IMR-90 (cell line): ENCODE measurements at regions not wholly inside any gene's neighbourhood (a gene's known extent, or its start where the extent isn't known, plus 50 kb on each side); places are given as distances from the start of the nearest gene placed in this dataset.

ENCODE experiments used
- ATAC-seq: fragments of 200-7000 bp; cut with Tn5 transposase; 2 replicates; pipeline ENCODE4 v1.9.1; 2020; ENCODE audit warnings: low read depth, mild to moderate bottlenecking, moderate library complexity
- BruUV-seq: library from RNA; stranded (reverse); fragments of 400-500 nt; replicated peaks from 2 replicates; lab custom pipeline; 2021; lab: Mats Ljungman, UMichigan
- CTCF ChIA-PET: fragments of 300-600 bp; formaldehyde crosslinking; extraction: SDS; loops from one replicate; lab custom pipeline; 2021; ENCODE audit warnings: antibody characterized with exemption; lab: Yijun Ruan, JAX
- POLR2A ChIA-PET: fragments of 300-600 bp; sonication (Branson Sonifier 250); formaldehyde crosslinking; loops from one replicate; lab custom pipeline; 2022; ENCODE audit warnings: antibody characterized with exemption; ENCODE audit not compliant: unreplicated experiment; lab: Charles Lee
- DNase-seq: peaks from one replicate; pipeline ENCODE4 v3.0.0; 2013
- H2AFZ ChIP-seq: replicated peaks from 2 replicates; pipeline ENCODE3; 2013; ENCODE audit warnings: low read length, mild to moderate bottlenecking; ENCODE audit not compliant: poor library complexity
- H2AK5ac ChIP-seq: 2 replicates; pipeline ENCODE4 v1.6.1; 2013; ENCODE audit warnings: low read depth, low read length, inconsistent platforms
- H2AK9ac ChIP-seq: replicated peaks from 2 replicates; pipeline ENCODE3; 2013; ENCODE audit warnings: mild to moderate bottlenecking, low read depth, low read length, moderate library complexity; ENCODE audit not compliant: poor library complexity
- H2BK120ac ChIP-seq: 2 replicates; pipeline ENCODE4 v1.6.1; 2013; ENCODE audit warnings: low read depth, low read length, inconsistent platforms
- H2BK15ac ChIP-seq: 3 replicates; pipeline ENCODE4 v1.6.1; 2013; ENCODE audit warnings: low read depth, low read length, inconsistent platforms
- H2BK20ac ChIP-seq: 2 replicates; pipeline ENCODE4 v1.6.1; 2013; ENCODE audit warnings: low read depth, mild to moderate bottlenecking, inconsistent platforms, low read length, moderate library complexity
- H2BK5ac ChIP-seq: 2 replicates; pipeline ENCODE4 v1.6.1; 2013; ENCODE audit warnings: mild to moderate bottlenecking, low read depth, low read length, inconsistent platforms; ENCODE audit not compliant: poor library complexity, severe bottlenecking
- H3K14ac ChIP-seq: replicated peaks from 2 replicates; pipeline ENCODE4 v1.6.1; 2013; ENCODE audit warnings: low read depth, low read length, inconsistent platforms
- H3K18ac ChIP-seq: 2 replicates; pipeline ENCODE4 v1.6.1; 2013; ENCODE audit warnings: low read depth, low read length, control low read depth
- H3K23ac ChIP-seq: 2 replicates; pipeline ENCODE4 v1.6.1; 2013; ENCODE audit warnings: low read depth, low read length, inconsistent platforms
- H3K27ac ChIP-seq: 2 replicates; pipeline ENCODE4 v1.5.1; 2013; ENCODE audit warnings: mild to moderate bottlenecking, control low read depth, low read length; ENCODE audit not compliant: insufficient read depth
- H3K27me3 ChIP-seq: 2 replicates; pipeline ENCODE4 v1.6.1; 2013; ENCODE audit warnings: low read length; ENCODE audit not compliant: control insufficient read depth, insufficient read depth
- H3K36me3 ChIP-seq: 2 replicates; pipeline ENCODE4 v1.6.1; 2013; ENCODE audit warnings: low read length, mixed read lengths; ENCODE audit not compliant: control insufficient read depth, insufficient read depth
- H3K4ac ChIP-seq: 2 replicates; pipeline ENCODE4 v1.6.1; 2013; ENCODE audit warnings: low read depth, low read length, inconsistent platforms
- H3K4me1 ChIP-seq: 2 replicates; pipeline ENCODE4 v1.6.1; 2013; ENCODE audit warnings: low read length, mixed read lengths; ENCODE audit not compliant: control insufficient read depth, insufficient read depth
- H3K4me2 ChIP-seq: 2 replicates; pipeline ENCODE4 v1.6.1; 2013; ENCODE audit warnings: low read depth, mild to moderate bottlenecking, control low read depth, low read length, moderate library complexity
- H3K4me3 ChIP-seq: 2 replicates; pipeline ENCODE4 v1.5.1; 2013; ENCODE audit warnings: low read depth, mild to moderate bottlenecking, control low read depth, low read length, moderate library complexity; ENCODE audit not compliant: insufficient read depth
- H3K56ac ChIP-seq: 2 replicates; pipeline ENCODE4 v1.6.1; 2013; ENCODE audit warnings: low read length, inconsistent platforms; ENCODE audit not compliant: insufficient read depth; ENCODE audit errors: extremely low read depth
- H3K79me1 ChIP-seq, 2 experiments: 2 replicates each; pipeline ENCODE4 v1.6.1; 2013; ENCODE audit warnings: low read length in 2 of 2, inconsistent platforms in 1 of 2, low read depth in 1 of 2
- H3K9ac ChIP-seq: 2 replicates; pipeline ENCODE4 v1.6.1; 2013; ENCODE audit warnings: low read depth, low read length, control low read depth
- H3K9me1 ChIP-seq: 2 replicates; pipeline ENCODE4 v1.6.1; 2013; ENCODE audit warnings: low read length, inconsistent platforms; ENCODE audit not compliant: insufficient read depth
- H3K9me3 ChIP-seq: 2 replicates; pipeline ENCODE4 v1.6.1; 2013; ENCODE audit warnings: low read length; ENCODE audit not compliant: control insufficient read depth, insufficient read depth
- H4K20me1 ChIP-seq: 2 replicates; pipeline ENCODE4 v1.6.1; 2013; ENCODE audit warnings: low read length, inconsistent platforms; ENCODE audit not compliant: insufficient read depth
- H4K5ac ChIP-seq: 2 replicates; pipeline ENCODE4 v1.6.1; 2013; ENCODE audit warnings: mild to moderate bottlenecking, low read depth, low read length, control low read depth
- H4K8ac ChIP-seq, 2 experiments: 2 replicates each; pipeline ENCODE4 v1.6.1; 2013; ENCODE audit warnings: low read depth in 2 of 2, low read length in 2 of 2, control low read depth in 1 of 2, inconsistent platforms in 1 of 2
- H4K91ac ChIP-seq: 2 replicates; pipeline ENCODE4 v1.6.1; 2013; ENCODE audit warnings: low read depth, low read length, inconsistent platforms; ENCODE audit not compliant: insufficient read depth
- BHLHE40 ChIP-seq: fragments of 150-350 bp; IDR thresholded peaks from 2 replicates; pipeline ENCODE4 v1.6.1; 2016; ENCODE audit warnings: mild to moderate bottlenecking, low read depth, low read length
- CEBPB ChIP-seq: IDR thresholded peaks from 2 replicates; pipeline ENCODE4 v1.6.1; 2012; ENCODE audit warnings: low read depth, low read length, improper control_type of control experiment
- CHD1 ChIP-seq: IDR thresholded peaks from 2 replicates; pipeline ENCODE4 v1.6.1; 2012; ENCODE audit warnings: low read depth, low read length, improper control_type of control experiment
- CTCF ChIP-seq: conservative IDR thresholded peaks from 2 replicates; pipeline ENCODE4 v1.5.1; 2012; ENCODE audit warnings: mild to moderate bottlenecking, low read depth, low read length, improper control_type of control experiment
- ELK1 ChIP-seq: fragments of 150-350 bp; IDR thresholded peaks from 2 replicates; pipeline ENCODE4 v1.6.1; 2016; ENCODE audit warnings: low read depth, mild to moderate bottlenecking, low read length, moderate library complexity, borderline replicate concordance
- FOS ChIP-seq: fragments of 150-350 bp; IDR thresholded peaks from 2 replicates; pipeline ENCODE4 v1.6.1; 2016; ENCODE audit warnings: low read depth, low read length
- MAFK ChIP-seq: IDR thresholded peaks from 2 replicates; pipeline ENCODE4 v1.6.1; 2012; ENCODE audit warnings: low read depth, low read length, improper control_type of control experiment
- MAZ ChIP-seq: IDR thresholded peaks from 2 replicates; pipeline ENCODE4 v1.6.1; 2012; ENCODE audit warnings: low read depth, mild to moderate bottlenecking, low read length, improper control_type of control experiment, moderate library complexity, borderline replicate concordance
- MXI1 ChIP-seq: IDR thresholded peaks from 2 replicates; pipeline ENCODE4 v1.6.1; 2012; ENCODE audit warnings: low read depth, mild to moderate bottlenecking, low read length, moderate library complexity, borderline replicate concordance
- NFE2L2 ChIP-seq: fragments of 150-350 bp; IDR thresholded peaks from 2 replicates; pipeline ENCODE4 v1.6.1; 2016; ENCODE audit warnings: low read depth, mild to moderate bottlenecking, low read length
- POLR2A ChIP-seq: IDR thresholded peaks from 2 replicates; pipeline ENCODE4 v1.6.1; 2012; ENCODE audit warnings: mild to moderate bottlenecking, low read depth, low read length
- RAD21 ChIP-seq: IDR thresholded peaks from 2 replicates; pipeline ENCODE4 v1.6.1; 2012; ENCODE audit warnings: low read length, improper control_type of control experiment
- RCOR1 ChIP-seq: IDR thresholded peaks from 2 replicates; pipeline ENCODE4 v1.6.1; 2012; ENCODE audit warnings: mild to moderate bottlenecking, low read length, improper control_type of control experiment; ENCODE audit not compliant: insufficient replicate concordance
- RFX5 ChIP-seq: IDR thresholded peaks from 2 replicates; pipeline ENCODE4 v1.8.0; 2012; ENCODE audit warnings: low read depth, mild to moderate bottlenecking, low read length, moderate library complexity
- SMC3 ChIP-seq: fragments of 150-350 bp; IDR thresholded peaks from 2 replicates; pipeline ENCODE4 v1.6.1; 2016; ENCODE audit warnings: low read depth, mild to moderate bottlenecking, antibody characterized with exemption, low read length, moderate library complexity
- USF2 ChIP-seq: fragments of 150-350 bp; IDR thresholded peaks from 2 replicates; pipeline ENCODE4 v1.6.1; 2017; ENCODE audit warnings: mild to moderate bottlenecking, antibody characterized with exemption, low read length, low read depth
- WGBS, 2 experiments: methylation state at CpG; one replicate each; pipeline versions ENCODE4 v1.1.5 to v1.1.7; 2013; ENCODE audit warnings: missing lambda C conversion rate in 2 of 2; ENCODE audit not compliant: insufficient read length in 1 of 2; ENCODE audit errors: extremely low coverage in 2 of 2; 5-methylcytosine and 5-hydroxymethylcytosine counted together
- dilution Hi-C: fragments of 300-500 bp; cut with HindIII; formaldehyde crosslinking; loops from one replicate; pipeline ENCODE4 v1.14.3; 2018; ENCODE audit warnings: low sequenced_read_pairs; ENCODE audit not compliant: unreplicated experiment
- in situ Hi-C: fragments of 300-500 bp; cut with MboI; formaldehyde crosslinking; loops from 3 replicates; pipeline ENCODE4 v1.14.3; 2019; ENCODE audit warnings: low sequenced_read_pairs, inconsistent platforms, mixed read lengths
- intact Hi-C: fragments of 100-400 bp; cut with micrococcal nuclease; formaldehyde crosslinking; loops from 2 replicates; pipeline ENCODE4 v1.10.0; 2022

GRCh38 chr2:158889135-158889853, 79.1 kb upstream of the TANC1 start:
- TF ChIP-seq RFX5, result no peak
- TF ChIP-seq BHLHE40, result no peak
- no peak for TF ChIP-seq ELK1
- TF ChIP-seq MXI1, result no peak
- no peak for TF ChIP-seq RAD21
- no peak for TF ChIP-seq USF2
- no peak for TF ChIP-seq NFE2L2
- TF ChIP-seq CTCF, result no peak
- TF ChIP-seq FOS, result no peak
- no peak for TF ChIP-seq SMC3
- no peak for TF ChIP-seq CEBPB
- no peak for TF ChIP-seq MAFK
- no peak for TF ChIP-seq CHD1
- no peak for TF ChIP-seq RCOR1
- TF ChIP-seq MAZ, result no peak
- TF ChIP-seq POLR2A, result no peak
- Histone ChIP-seq H3K9me3 (no peaks in the 10 kb centered on the region), H2BK20ac (no peak overlapping the region), H3K14ac (no peak overlapping the region), H2AK5ac (no peak overlapping the region), H2BK5ac (no peak overlapping the region), H2BK15ac (no peak overlapping the region), H3K4me2 (no peak overlapping the region), H2AFZ (no peak overlapping the region), H4K5ac (no peak overlapping the region), H3K27me3 (no peaks in the 10 kb centered on the region), H4K8ac (no peak overlapping the region), H2AK9ac (no peak overlapping the region), H3K9me1 (peaks cover 4% of the 10 kb centered on the region), H3K23ac (no peak overlapping the region), H3K18ac (no peak overlapping the region), H3K79me1 (no peaks in the 10 kb centered on the region), H3K36me3 (no peaks in the 10 kb centered on the region), H2BK120ac (no peak overlapping the region), H3K27ac (no peak overlapping the region), H4K20me1 (no peaks in the 10 kb centered on the region), H3K4ac (no peak overlapping the region), H3K4me3 (no peak overlapping the region), H3K56ac (no peak overlapping the region), H3K4me1 (peaks cover 9% of the 10 kb centered on the region), H4K91ac (no peak overlapping the region), H3K9ac (no peak overlapping the region)
- in situ Hi-C loops (loop anchor here (25.0 kb wide), 1 partner anchor 1073 kb away; no protein-coding TSS in a partner anchor), dilution Hi-C loops (no loop called here), intact Hi-C loops (no loop called here)
- ChIA-PET POLR2A (no interaction called here), CTCF (no interaction called here)
- WGBS, 2 experiments, result no CpG with 5 or more reads among the region's 2 CpGs
- ATAC-seq, result no peak
- BruUV-seq, result no TSS peak
- DNase-seq, result no peak
